Loucy (cell line): ENCODE measurements at regions not wholly inside any gene's neighbourhood (a gene's known extent, or its start where the extent isn't known, plus 50 kb on each side); places are given as distances from the start of the nearest gene placed in this dataset.

Experiments
- CTCF ChIP-seq: fragments of 200-600 bp; sonication (generic); conservative IDR thresholded peaks from 2 replicates; pipeline ENCODE4 v1.5.1; 2014; ENCODE audit warnings: mild to moderate bottlenecking, antibody characterized with exemption, low read length
- EZH2phosphoT487 ChIP-seq: fragments of 200-600 bp; IDR thresholded peaks from 2 replicates; pipeline ENCODE4 v1.6.1; 2018; ENCODE audit warnings: antibody characterized with exemption, mild to moderate bottlenecking, moderate library complexity, borderline replicate concordance

DNA sequence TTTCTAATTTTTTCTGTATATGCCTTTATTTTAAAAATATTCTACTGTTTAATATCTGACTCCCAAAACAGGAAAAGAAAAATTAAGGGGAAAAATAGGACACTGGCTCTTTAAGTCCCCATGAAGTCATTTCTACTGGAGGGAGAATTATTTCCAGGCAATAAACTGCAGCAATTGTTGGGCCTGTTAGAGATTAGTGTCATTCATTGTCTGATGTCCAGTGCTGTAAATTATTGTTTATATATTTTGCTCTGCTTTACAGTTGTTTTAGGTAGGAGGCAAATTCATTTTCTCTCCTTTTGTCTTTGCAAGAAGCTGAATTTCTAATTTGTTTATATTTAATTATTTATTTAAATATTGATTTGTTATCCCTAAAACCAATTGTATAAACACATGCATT lies 906.0 kb upstream of the CDH10 start:
- no peak for TF ChIP-seq CTCF
- no peak for TF ChIP-seq EZH2phosphoT487
